Epithelial cell of esophagus (primary cell): ENCODE measurements at regions not wholly inside any gene's neighbourhood (a gene's known extent, or its start where the extent isn't known, plus 50 kb on each side); places are given as distances from the start of the nearest gene placed in this dataset.
"Not testable (repeated sequence)": the region's sequence is repeated elsewhere in the genome, so short reads cannot be mapped to it uniquely, and the experiment has no call there.

Experiments
- DNase-seq: peaks from one replicate; pipeline ENCODE4 v3.0.0; 2010; ENCODE audit warnings: low read depth
- H3K4me3 ChIP-seq: 2 replicates; pipeline ENCODE4 v1.5.1; 2011; ENCODE audit warnings: mild to moderate bottlenecking, low read length, control low read depth
- CTCF ChIP-seq: IDR thresholded peaks from 2 replicates; pipeline ENCODE4 v1.5.1; 2011; ENCODE audit warnings: low read depth, mild to moderate bottlenecking, low read length, control low read depth, inconsistent platforms; ENCODE audit not compliant: insufficient read depth; ENCODE audit errors: missing control alignments

- DNase-seq, result no peak
- no peak overlapping the region for H3K4me3 ChIP-seq
- no peak for TF ChIP-seq CTCF
These were observed 64.2 kb upstream of the LYZL1 start for GRCh38 chr10:29224631-29225030.

GRCh38 chr10:29227201-29227600 lies 61.7 kb upstream of the LYZL1 start:
- TF ChIP-seq CTCF, result no peak
- no peak overlapping the region for H3K4me3 ChIP-seq
- DNase-seq, result no peak

- no peak for TF ChIP-seq CTCF
- no peak overlapping the region for H3K4me3 ChIP-seq
- no peak for DNase-seq
These were observed 60.3 kb upstream of the LYZL1 start for GRCh38 chr10:29228562-29228961.

GRCh38 chr10:29229258-29229705 lies 59.6 kb upstream of the LYZL1 start:
- DNase-seq, result no peak
- H3K4me3 ChIP-seq, result no peak overlapping the region
- TF ChIP-seq CTCF, result no peak

GRCh38 chr10:29236910-29237309 lies 52.0 kb upstream of the LYZL1 start:
- not testable (repeated sequence) for H3K4me3 ChIP-seq, DNase-seq

GRCh38 chr10:29237786-29238185 lies 51.1 kb upstream of the LYZL1 start:
- no peak for TF ChIP-seq CTCF
- DNase-seq, result no peak
- no peak overlapping the region for H3K4me3 ChIP-seq

GRCh38 chr10:29238523-29239135 lies 50.2 kb upstream of the LYZL1 start:
- no peak overlapping the region for H3K4me3 ChIP-seq
- TF ChIP-seq CTCF, result no peak
- no peak for DNase-seq
